HEK293T (cell line): ENCODE measurements at regions not wholly inside any gene's neighbourhood (a gene's known extent, or its start where the extent isn't known, plus 50 kb on each side); places are given as distances from the start of the nearest gene placed in this dataset.

Experiments used
- BHLHE40 ChIP-seq: fragments of 450-650 bp; IDR thresholded peaks from 2 replicates; pipeline ENCODE4 v1.6.1; 2016; ENCODE audit warnings: mild to moderate bottlenecking, moderate library complexity, borderline replicate concordance
- ELF4 ChIP-seq: fragments of 450-650 bp; IDR thresholded peaks from 2 replicates; pipeline ENCODE4 v1.6.1; 2017; ENCODE audit warnings: antibody characterized with exemption
- FOXA1 ChIP-seq: fragments of 450-650 bp; IDR thresholded peaks from 2 replicates; pipeline ENCODE4 v1.6.1; 2016; ENCODE audit warnings: mild to moderate bottlenecking
- FOXK2 ChIP-seq: fragments of 450-650 bp; IDR thresholded peaks from 2 replicates; pipeline ENCODE4 v1.6.1; 2016; ENCODE audit warnings: mild to moderate bottlenecking
- FOXM1 ChIP-seq: fragments of 450-650 bp; IDR thresholded peaks from 2 replicates; pipeline ENCODE4 v1.6.1; 2017; ENCODE audit warnings: mild to moderate bottlenecking, borderline replicate concordance
- LEF1 ChIP-seq: fragments of 450-650 bp; IDR thresholded peaks from 2 replicates; pipeline ENCODE4 v1.6.1; 2017; ENCODE audit warnings: mild to moderate bottlenecking, borderline replicate concordance
- ZNF384 ChIP-seq: fragments of 450-650 bp; IDR thresholded peaks from 2 replicates; pipeline ENCODE4 v1.6.1; 2016

- TF ChIP-seq FOXK2 (no peak), LEF1 (no peak), BHLHE40 (no peak), ELF4 (no peak), ZNF384 (no peak), FOXM1 (no peak), FOXA1 (no peak)
Measured at GRCh38 chr5:120229036-120229435, 235.1 kb upstream of the PRR16 start.
